BJ (cell line): ENCODE measurements at regions not wholly inside any gene's neighbourhood (a gene's known extent, or its start where the extent isn't known, plus 50 kb on each side); places are given as distances from the start of the nearest gene placed in this dataset.

Source experiments
- CTCF ChIA-PET: fragments of 350-600 bp; formaldehyde crosslinking; extraction: SDS; loops from one replicate; lab custom pipeline; 2021; ENCODE audit warnings: antibody characterized with exemption, inconsistent platforms; lab: Yijun Ruan, JAX
- POLR2A ChIA-PET: fragments of 300-600 bp; sonication (Branson Sonifier 250); formaldehyde crosslinking; extraction: SDS; loops from one replicate; lab custom pipeline; 2021; ENCODE audit warnings: antibody characterized with exemption; lab: Charles Lee
- DNase-seq: peaks from one replicate; pipeline ENCODE4 v3.0.0-alpha.2; 2011; ENCODE audit warnings: low read depth
- H3K27me3 ChIP-seq: 2 replicates; pipeline ENCODE4 v1.6.0; 2011; ENCODE audit warnings: low read length; ENCODE audit not compliant: control insufficient read depth, insufficient read depth
- H3K36me3 ChIP-seq: 2 replicates; pipeline ENCODE4 v1.5.1; 2011; ENCODE audit warnings: low read length; ENCODE audit not compliant: control insufficient read depth, insufficient read depth
- H3K4me3 ChIP-seq: 2 replicates; pipeline ENCODE4 v1.5.1; 2011; ENCODE audit warnings: low read depth, mild to moderate bottlenecking, control low read depth, low read length
- TF ChIP-seq, protein P1 (sequence below): IDR thresholded peaks from 2 replicates; pipeline ENCODE4 v1.5.1; 2011; ENCODE audit warnings: low read depth, mild to moderate bottlenecking, control low read depth, inconsistent platforms, low read length, moderate library complexity; ENCODE audit not compliant: insufficient read depth

DNA sequence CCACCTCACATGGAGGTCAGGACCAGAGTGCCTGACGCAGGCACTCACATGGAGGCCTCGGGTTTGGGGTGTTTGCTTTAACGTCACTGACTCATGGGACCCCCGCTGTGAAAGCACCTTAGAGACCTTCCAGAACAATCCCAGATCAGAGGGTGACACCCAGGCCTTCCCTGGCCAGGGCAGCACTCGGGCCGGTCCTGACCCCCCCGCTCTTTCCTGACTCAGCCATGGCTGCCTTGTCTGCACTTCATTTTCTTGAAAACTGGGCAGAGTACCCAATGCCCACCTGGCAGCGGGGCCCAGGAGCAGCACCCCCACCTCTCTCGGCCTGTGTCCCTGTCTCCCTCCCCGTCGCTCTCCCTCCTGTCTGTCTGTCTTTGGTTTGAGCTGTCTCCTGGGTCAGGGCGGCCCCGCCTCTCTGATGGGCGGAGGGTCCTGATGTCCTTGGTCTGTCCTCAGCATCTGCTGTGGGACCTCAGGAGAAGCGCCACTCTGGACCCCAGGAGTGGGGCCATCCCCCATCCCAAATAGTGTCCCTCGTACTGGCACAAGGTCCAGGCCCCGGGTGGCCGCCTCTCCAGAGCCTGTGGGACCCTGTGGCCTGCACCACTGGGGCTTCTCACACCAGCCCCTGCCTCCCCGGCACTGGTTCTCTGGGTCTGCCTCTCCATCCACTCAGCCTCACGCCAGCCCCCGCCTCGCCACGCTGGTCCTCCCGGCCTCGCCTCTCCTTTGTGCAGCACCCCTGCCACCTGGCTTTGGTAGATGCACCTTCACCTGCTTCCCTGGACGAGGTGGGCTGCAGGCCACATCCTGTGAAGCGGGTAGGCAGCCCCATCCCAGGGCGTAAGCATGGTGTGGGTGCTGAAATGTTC is 55.9 kb upstream of the ZNF469 start:
- no peaks in the 10 kb centered on the region for H3K27me3 ChIP-seq
- no peaks in the 10 kb centered on the region for H3K36me3 ChIP-seq
- ChIA-PET CTCF (no interaction called here), POLR2A (no interaction called here)
- TF ChIP-seq, protein P1, sequence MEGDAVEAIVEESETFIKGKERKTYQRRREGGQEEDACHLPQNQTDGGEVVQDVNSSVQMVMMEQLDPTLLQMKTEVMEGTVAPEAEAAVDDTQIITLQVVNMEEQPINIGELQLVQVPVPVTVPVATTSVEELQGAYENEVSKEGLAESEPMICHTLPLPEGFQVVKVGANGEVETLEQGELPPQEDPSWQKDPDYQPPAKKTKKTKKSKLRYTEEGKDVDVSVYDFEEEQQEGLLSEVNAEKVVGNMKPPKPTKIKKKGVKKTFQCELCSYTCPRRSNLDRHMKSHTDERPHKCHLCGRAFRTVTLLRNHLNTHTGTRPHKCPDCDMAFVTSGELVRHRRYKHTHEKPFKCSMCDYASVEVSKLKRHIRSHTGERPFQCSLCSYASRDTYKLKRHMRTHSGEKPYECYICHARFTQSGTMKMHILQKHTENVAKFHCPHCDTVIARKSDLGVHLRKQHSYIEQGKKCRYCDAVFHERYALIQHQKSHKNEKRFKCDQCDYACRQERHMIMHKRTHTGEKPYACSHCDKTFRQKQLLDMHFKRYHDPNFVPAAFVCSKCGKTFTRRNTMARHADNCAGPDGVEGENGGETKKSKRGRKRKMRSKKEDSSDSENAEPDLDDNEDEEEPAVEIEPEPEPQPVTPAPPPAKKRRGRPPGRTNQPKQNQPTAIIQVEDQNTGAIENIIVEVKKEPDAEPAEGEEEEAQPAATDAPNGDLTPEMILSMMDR, result no peak
- no peak for DNase-seq
- H3K4me3 ChIP-seq, result no peak overlapping the region

DNA sequence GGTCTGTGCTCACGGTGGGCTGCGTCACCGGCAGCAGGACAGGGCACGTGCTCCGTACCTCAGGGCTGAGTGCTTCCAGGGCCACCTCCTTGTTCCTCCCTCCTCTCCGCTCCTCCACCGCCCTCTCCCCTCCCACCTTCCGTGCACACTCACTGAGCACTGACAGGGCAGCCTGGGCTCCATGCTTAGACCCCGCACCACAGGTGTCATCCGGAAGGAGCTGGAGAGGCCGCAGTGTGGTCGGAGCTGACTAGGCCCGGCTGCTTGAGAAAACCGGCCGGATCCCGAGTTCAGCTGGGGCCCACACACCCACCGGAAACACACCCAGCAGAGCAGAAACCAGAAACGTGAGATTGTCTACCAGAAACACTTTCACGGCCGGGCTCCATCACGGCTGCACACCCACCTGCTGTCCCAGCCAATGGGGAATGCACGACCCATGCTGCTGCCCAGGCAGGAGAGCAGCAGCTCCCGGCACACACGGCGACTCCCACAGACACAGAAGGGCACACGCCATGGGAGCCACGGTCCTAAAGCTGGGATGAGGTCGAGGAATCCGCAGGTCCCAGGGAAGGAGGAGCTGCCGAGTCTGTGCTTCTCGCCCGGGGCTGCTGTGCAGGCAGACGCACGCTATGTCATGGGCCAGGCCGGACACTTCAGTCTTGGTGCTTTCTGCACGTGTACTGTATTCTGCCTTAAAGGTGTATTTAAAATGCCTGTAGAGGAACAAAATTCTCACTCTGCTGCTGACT is 55.0 kb upstream of the ZNF469 start:
- H3K36me3 ChIP-seq, result no peaks in the 10 kb centered on the region
- no peak for DNase-seq
- no peaks in the 10 kb centered on the region for H3K27me3 ChIP-seq
- TF ChIP-seq, protein P1, result no peak
- H3K4me3 ChIP-seq, result no peak overlapping the region
- CTCF ChIA-PET, result no interaction called here
- POLR2A ChIA-PET, result no interaction called here

- TF ChIP-seq, protein P1, result no peak
These were observed 54.3 kb upstream of the ZNF469 start for GRCh38 chr16:88328313-88328980.

GRCh38 chr16:88329726-88330700 is 52.7 kb upstream of the ZNF469 start:
- no peaks in the 10 kb centered on the region for H3K36me3 ChIP-seq
- H3K4me3 ChIP-seq, result no peak overlapping the region
- ChIA-PET CTCF (interaction anchor here (0.6 kb wide), 1 partner anchor 238 kb away, joined by 3 read pairs; no protein-coding TSS in a partner anchor), POLR2A (no interaction called here)
- no peaks in the 10 kb centered on the region for H3K27me3 ChIP-seq
- DNase-seq, result no peak
- TF ChIP-seq, protein P1, result no peak

More at GRCh38 chr16:88328313-88328980, 54.3 kb upstream of the ZNF469 start:
- DNase-seq, result no peak
- Histone ChIP-seq H3K27me3 (no peaks in the 10 kb centered on the region), H3K36me3 (no peaks in the 10 kb centered on the region), H3K4me3 (no peak overlapping the region)
- CTCF ChIA-PET, result no interaction called here
- POLR2A ChIA-PET, result no interaction called here
